HL-60 (cell line): ENCODE measurements at regions not wholly inside any gene's neighbourhood (a gene's known extent, or its start where the extent isn't known, plus 50 kb on each side); places are given as distances from the start of the nearest gene placed in this dataset.

Experiments used
- DNase-seq, 2 experiments: peaks; one replicate each; pipeline ENCODE4 v3.0.0-alpha.2; 2010 to 2020; ENCODE audit warnings: low read depth in 1 of 2, low spot score in 1 of 2
- H3K27ac ChIP-seq: fragments of 250-450 bp; sonication (Bioruptor Pico); replicated peaks from 2 replicates; pipeline ENCODE4 v1.5.1; 2020; ENCODE audit warnings: mild to moderate bottlenecking, moderate library complexity
- H3K27me3 ChIP-seq: fragments of 250-450 bp; sonication (Bioruptor Pico); 2 replicates; pipeline ENCODE4 v1.5.1; 2021; ENCODE audit warnings: mild to moderate bottlenecking, moderate library complexity; ENCODE audit not compliant: insufficient read depth, poor library complexity, severe bottlenecking
- H3K4me3 ChIP-seq: replicated peaks from 2 replicates; pipeline ENCODE4 v1.5.1; 2011; ENCODE audit warnings: mild to moderate bottlenecking, control low read depth, low read length; ENCODE audit not compliant: insufficient read depth
- GABPA ChIP-seq: IDR thresholded peaks from 2 replicates; pipeline ENCODE4 v1.6.1; 2012; ENCODE audit warnings: low read depth
- POLR2AphosphoS5 ChIP-seq: IDR thresholded peaks from 2 replicates; pipeline ENCODE4 v1.6.1; 2012; ENCODE audit warnings: low read depth
- SPI1 ChIP-seq: IDR thresholded peaks from 2 replicates; pipeline ENCODE4 v1.6.1; 2012; ENCODE audit warnings: low read depth, mild to moderate bottlenecking, borderline replicate concordance
- TF ChIP-seq, protein P1 (sequence below): IDR thresholded peaks from one replicate; pipeline ENCODE4 v1.5.1; 2011; ENCODE audit warnings: low read length, control low read depth, inconsistent platforms; ENCODE audit not compliant: insufficient read depth
- TF ChIP-seq, protein P2 (sequence below): IDR thresholded peaks from 2 replicates; pipeline ENCODE4 v1.6.1; 2012; ENCODE audit warnings: low read depth; ENCODE audit not compliant: insufficient replicate concordance

DNA sequence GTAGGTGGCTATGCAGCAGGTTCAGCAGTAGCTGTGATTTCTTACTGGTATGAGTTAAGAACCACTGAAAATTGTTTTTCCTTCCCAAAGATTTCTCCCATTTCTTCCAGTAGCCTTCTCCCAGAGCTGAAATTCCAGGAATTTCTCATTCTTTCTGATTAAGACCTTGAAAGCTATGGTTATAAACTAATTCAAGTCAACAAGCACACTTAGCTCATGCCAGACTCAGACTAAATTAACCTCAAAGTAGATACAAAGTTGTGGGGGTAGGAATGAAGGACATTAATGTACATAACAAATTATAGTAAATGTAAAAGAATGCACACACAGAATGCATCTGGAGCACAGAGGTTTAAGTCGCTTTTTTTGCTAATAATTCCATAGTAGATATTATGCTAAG lies 103.6 kb upstream of the SOX11 start:
- no peak for DNase-seq
- no peak overlapping the region for H3K27ac ChIP-seq
- no peaks in the 10 kb centered on the region for H3K27me3 ChIP-seq
- H3K4me3 ChIP-seq, result no peak overlapping the region
- TF ChIP-seq POLR2AphosphoS5 (no peak), GABPA (no peak), SPI1 (no peak)
- TF ChIP-seq, protein P1, sequence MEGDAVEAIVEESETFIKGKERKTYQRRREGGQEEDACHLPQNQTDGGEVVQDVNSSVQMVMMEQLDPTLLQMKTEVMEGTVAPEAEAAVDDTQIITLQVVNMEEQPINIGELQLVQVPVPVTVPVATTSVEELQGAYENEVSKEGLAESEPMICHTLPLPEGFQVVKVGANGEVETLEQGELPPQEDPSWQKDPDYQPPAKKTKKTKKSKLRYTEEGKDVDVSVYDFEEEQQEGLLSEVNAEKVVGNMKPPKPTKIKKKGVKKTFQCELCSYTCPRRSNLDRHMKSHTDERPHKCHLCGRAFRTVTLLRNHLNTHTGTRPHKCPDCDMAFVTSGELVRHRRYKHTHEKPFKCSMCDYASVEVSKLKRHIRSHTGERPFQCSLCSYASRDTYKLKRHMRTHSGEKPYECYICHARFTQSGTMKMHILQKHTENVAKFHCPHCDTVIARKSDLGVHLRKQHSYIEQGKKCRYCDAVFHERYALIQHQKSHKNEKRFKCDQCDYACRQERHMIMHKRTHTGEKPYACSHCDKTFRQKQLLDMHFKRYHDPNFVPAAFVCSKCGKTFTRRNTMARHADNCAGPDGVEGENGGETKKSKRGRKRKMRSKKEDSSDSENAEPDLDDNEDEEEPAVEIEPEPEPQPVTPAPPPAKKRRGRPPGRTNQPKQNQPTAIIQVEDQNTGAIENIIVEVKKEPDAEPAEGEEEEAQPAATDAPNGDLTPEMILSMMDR, result no peak
- TF ChIP-seq, protein P2, sequence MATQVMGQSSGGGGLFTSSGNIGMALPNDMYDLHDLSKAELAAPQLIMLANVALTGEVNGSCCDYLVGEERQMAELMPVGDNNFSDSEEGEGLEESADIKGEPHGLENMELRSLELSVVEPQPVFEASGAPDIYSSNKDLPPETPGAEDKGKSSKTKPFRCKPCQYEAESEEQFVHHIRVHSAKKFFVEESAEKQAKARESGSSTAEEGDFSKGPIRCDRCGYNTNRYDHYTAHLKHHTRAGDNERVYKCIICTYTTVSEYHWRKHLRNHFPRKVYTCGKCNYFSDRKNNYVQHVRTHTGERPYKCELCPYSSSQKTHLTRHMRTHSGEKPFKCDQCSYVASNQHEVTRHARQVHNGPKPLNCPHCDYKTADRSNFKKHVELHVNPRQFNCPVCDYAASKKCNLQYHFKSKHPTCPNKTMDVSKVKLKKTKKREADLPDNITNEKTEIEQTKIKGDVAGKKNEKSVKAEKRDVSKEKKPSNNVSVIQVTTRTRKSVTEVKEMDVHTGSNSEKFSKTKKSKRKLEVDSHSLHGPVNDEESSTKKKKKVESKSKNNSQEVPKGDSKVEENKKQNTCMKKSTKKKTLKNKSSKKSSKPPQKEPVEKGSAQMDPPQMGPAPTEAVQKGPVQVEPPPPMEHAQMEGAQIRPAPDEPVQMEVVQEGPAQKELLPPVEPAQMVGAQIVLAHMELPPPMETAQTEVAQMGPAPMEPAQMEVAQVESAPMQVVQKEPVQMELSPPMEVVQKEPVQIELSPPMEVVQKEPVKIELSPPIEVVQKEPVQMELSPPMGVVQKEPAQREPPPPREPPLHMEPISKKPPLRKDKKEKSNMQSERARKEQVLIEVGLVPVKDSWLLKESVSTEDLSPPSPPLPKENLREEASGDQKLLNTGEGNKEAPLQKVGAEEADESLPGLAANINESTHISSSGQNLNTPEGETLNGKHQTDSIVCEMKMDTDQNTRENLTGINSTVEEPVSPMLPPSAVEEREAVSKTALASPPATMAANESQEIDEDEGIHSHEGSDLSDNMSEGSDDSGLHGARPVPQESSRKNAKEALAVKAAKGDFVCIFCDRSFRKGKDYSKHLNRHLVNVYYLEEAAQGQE, result no peak

DNA sequence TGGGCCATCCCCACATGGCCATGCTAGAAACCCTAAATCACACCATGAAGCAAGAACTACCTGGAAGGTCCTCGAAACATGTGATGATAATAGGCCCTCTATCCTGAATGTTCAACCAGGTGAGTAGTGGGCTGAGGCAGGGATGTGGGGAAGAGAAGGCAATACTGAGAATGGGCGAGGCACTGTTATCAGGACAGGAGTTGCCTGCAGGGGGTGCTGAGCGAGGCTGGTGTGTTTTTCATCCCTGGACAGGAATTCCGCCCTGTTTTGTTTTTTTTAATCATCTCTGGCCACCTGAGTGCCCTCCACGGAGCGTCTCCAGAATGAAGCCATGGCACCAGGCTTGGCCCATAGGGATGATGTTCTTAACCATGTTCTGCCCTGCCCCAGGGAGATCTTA lies 103.0 kb upstream of the SOX11 start:
- DNase-seq, result no peak
- no peak overlapping the region for H3K4me3 ChIP-seq
- H3K27me3 ChIP-seq, result no peaks in the 10 kb centered on the region
- H3K27ac ChIP-seq, result no peak overlapping the region
- TF ChIP-seq, protein P2, result no peak
- TF ChIP-seq SPI1 (no peak), GABPA (no peak)

DNA sequence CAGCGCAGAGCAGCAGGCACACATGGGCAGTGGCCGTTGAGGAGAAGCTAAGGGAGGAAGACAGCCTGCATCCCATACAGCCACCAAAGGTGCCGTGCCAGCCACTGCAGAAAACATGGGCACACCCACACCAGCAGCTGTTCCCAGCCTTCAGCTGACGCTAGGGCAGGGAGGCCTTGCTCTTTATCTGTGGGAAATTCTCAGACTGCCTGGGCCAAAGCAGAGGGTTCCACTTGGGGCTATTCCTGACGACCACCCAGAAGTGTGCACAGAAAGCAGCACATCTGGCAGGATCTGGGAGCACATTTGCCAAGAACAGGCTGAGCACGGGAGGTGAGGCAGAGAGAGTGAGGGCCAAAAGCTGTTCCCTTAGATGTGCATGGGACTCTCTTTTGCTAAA lies 101.3 kb upstream of the SOX11 start:
- Histone ChIP-seq H3K27me3 (no peaks in the 10 kb centered on the region), H3K27ac (no peak overlapping the region), H3K4me3 (no peak overlapping the region)
- TF ChIP-seq GABPA, result no peak
- no peak for TF ChIP-seq SPI1
- TF ChIP-seq, protein P1, result no peak
- TF ChIP-seq POLR2AphosphoS5, result no peak
- DNase-seq, result no peak

DNA sequence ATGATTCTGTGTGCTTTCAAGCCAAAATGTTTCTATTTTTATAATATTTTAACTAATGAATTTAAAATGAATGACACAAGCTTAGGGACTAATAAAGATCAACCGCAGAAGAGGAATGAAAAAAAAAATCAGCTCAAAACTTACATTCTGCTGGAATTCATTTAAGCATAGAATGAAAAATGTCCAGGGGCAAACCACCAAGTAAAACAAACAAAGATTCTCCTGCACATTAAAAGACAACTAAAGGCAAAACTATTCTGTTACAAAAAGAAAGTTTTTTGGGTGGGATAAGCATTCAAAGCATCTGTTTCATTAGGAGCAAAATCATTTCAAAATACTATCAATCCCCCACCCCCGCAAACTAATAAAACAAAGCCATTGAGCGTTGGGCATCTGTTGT lies 99.3 kb upstream of the SOX11 start:
- Histone ChIP-seq H3K27ac (no peak overlapping the region), H3K4me3 (no peak overlapping the region), H3K27me3 (no peaks in the 10 kb centered on the region)
- no peak for TF ChIP-seq SPI1
- TF ChIP-seq POLR2AphosphoS5, result no peak
- no peak for TF ChIP-seq GABPA
- TF ChIP-seq, protein P1, result no peak
- TF ChIP-seq, protein P2, result no peak
- no peak for DNase-seq
